PC-9 (cell line): ENCODE measurements at regions not wholly inside any gene's neighbourhood (a gene's known extent, or its start where the extent isn't known, plus 50 kb on each side); places are given as distances from the start of the nearest gene placed in this dataset.
A peak's percentile ranks its signal among the peaks of the same experiment; 100 is the strongest.

Experiments
- BruUV-seq: library from RNA; stranded (reverse); fragments of 400-500 nt; replicated peaks from 2 replicates; lab custom pipeline; 2021; lab: Mats Ljungman, UMichigan
- CTCF ChIA-PET: fragments of 300-600 bp; sonication (Branson Sonifier 250); formaldehyde crosslinking; loops from one replicate; lab custom pipeline; 2022; ENCODE audit warnings: antibody characterized with exemption; lab: Charles Lee
- POLR2A ChIA-PET: fragments of 300-600 bp; sonication (Branson Sonifier 250); formaldehyde crosslinking; loops from one replicate; lab custom pipeline; 2022; ENCODE audit warnings: antibody characterized with exemption; ENCODE audit not compliant: unreplicated experiment; lab: Charles Lee
- DNase-seq, 2 experiments: peaks; one replicate each; pipeline versions ENCODE4 v3.0.0 to v3.0.0-alpha.2; 2015 to 2022; ENCODE audit warnings: mixed read lengths in 1 of 2
- H2AFZ ChIP-seq: fragments of 200-600 bp; sonication (generic); 2 replicates; pipeline ENCODE4 v1.8.1; 2017; ENCODE audit warnings: antibody characterized with exemption
- H3F3A ChIP-seq: fragments of 200-600 bp; sonication (generic); 2 replicates; pipeline ENCODE4 v1.8.1; 2017; ENCODE audit warnings: antibody characterized with exemption, mild to moderate bottlenecking, low read depth; ENCODE audit not compliant: insufficient read depth
- H3K27ac ChIP-seq: fragments of 200-600 bp; sonication (generic); 2 replicates; pipeline ENCODE4 v1.6.1; 2016; ENCODE audit warnings: mixed run types
- H3K27me3 ChIP-seq: fragments of 200-600 bp; sonication (generic); 2 replicates; pipeline ENCODE4 v1.6.1; 2016; ENCODE audit warnings: low read depth, mixed run types; ENCODE audit not compliant: insufficient read depth
- H3K36me3 ChIP-seq: fragments of 200-600 bp; sonication (generic); 2 replicates; pipeline ENCODE4 v1.6.1; 2016; ENCODE audit warnings: low read depth, mixed run types
- H3K4me1 ChIP-seq: fragments of 200-600 bp; sonication (generic); replicated peaks from 2 replicates; pipeline ENCODE4 v1.6.1; 2016; ENCODE audit warnings: mixed run types; ENCODE audit not compliant: insufficient read depth
- H3K4me2 ChIP-seq: fragments of 200-600 bp; sonication (generic); 2 replicates; pipeline ENCODE4 v1.6.1; 2017; ENCODE audit warnings: mixed run types
- H3K4me3 ChIP-seq: fragments of 200-600 bp; sonication (generic); 2 replicates; pipeline ENCODE4 v1.6.1; 2016; ENCODE audit warnings: mixed run types
- H3K79me2 ChIP-seq: fragments of 200-600 bp; sonication (generic); 2 replicates; pipeline ENCODE4 v1.6.1; 2017; ENCODE audit warnings: low read depth, mixed run types
- H3K9me2 ChIP-seq: fragments of 200-600 bp; sonication (generic); 2 replicates; pipeline ENCODE4 v1.8.1; 2017; ENCODE audit warnings: mild to moderate bottlenecking; ENCODE audit not compliant: insufficient read depth
- H3K9me3 ChIP-seq: fragments of 200-600 bp; sonication (generic); 2 replicates; pipeline ENCODE4 v1.8.1; 2016; ENCODE audit warnings: low read depth; ENCODE audit not compliant: insufficient read depth
- H4K20me1 ChIP-seq: fragments of 200-600 bp; sonication (generic); 2 replicates; pipeline ENCODE4 v1.8.1; 2017; ENCODE audit not compliant: insufficient read depth
- EZH2 ChIP-seq: fragments of 200-600 bp; sonication (generic); IDR thresholded peaks from 2 replicates; pipeline ENCODE4 v1.8.0; 2017; ENCODE audit warnings: antibody characterized with exemption, low read depth
- intact Hi-C: fragments of 100-400 bp; cut with micrococcal nuclease; formaldehyde crosslinking; loops from one replicate; pipeline ENCODE4 v1.10.0; 2022; ENCODE audit not compliant: unreplicated experiment
- TF ChIP-seq, protein P1 (sequence below): fragments of 200-600 bp; sonication (generic); conservative IDR thresholded peaks from 2 replicates; pipeline ENCODE4 v1.6.1; 2017; ENCODE audit warnings: mixed run types, antibody characterized with exemption, mild to moderate bottlenecking, moderate library complexity

DNA sequence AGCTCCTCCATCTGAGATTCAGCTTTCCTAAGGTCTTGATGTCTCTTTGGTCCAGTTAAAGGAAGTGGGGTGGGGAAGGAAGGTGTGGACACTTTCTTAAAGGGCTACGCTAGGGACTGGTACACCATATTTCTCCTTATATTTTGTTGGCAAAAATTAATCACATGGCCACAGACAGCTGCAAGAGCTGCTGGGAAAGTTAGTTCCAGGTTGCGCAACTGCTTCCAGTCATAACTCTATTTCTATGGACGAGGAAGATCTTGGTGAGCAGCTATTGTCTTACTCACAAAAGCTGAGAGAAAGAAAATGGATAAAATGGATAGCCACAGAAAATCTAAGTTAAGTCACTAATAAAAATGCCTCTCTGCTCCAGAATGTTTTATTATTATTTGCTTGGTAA is 60.7 kb upstream of the PPM1B start:
- no peak for TF ChIP-seq EZH2
- TF ChIP-seq, protein P1, sequence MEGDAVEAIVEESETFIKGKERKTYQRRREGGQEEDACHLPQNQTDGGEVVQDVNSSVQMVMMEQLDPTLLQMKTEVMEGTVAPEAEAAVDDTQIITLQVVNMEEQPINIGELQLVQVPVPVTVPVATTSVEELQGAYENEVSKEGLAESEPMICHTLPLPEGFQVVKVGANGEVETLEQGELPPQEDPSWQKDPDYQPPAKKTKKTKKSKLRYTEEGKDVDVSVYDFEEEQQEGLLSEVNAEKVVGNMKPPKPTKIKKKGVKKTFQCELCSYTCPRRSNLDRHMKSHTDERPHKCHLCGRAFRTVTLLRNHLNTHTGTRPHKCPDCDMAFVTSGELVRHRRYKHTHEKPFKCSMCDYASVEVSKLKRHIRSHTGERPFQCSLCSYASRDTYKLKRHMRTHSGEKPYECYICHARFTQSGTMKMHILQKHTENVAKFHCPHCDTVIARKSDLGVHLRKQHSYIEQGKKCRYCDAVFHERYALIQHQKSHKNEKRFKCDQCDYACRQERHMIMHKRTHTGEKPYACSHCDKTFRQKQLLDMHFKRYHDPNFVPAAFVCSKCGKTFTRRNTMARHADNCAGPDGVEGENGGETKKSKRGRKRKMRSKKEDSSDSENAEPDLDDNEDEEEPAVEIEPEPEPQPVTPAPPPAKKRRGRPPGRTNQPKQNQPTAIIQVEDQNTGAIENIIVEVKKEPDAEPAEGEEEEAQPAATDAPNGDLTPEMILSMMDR = no peak
- intact Hi-C loops = no loop called here
- BruUV-seq = no TSS peak
- H3K27ac ChIP-seq = no peak overlapping the region
- DNase-seq = peak in 1 of 2 experiments; percentile 21
- no peaks in the 10 kb centered on the region for H3K9me2 ChIP-seq
- no peak overlapping the region for H2AFZ ChIP-seq
- CTCF ChIA-PET = no interaction called here
- no peaks in the 10 kb centered on the region; the same call in 1 of the 2 replicates for H3K9me3 ChIP-seq
- no peaks in the 10 kb centered on the region for H3K79me2 ChIP-seq
- peaks cover 8% of the 10 kb centered on the region for H3F3A ChIP-seq
- H3K4me1 ChIP-seq = peaks cover 18% of the 10 kb centered on the region
- no peaks in the 10 kb centered on the region for H3K36me3 ChIP-seq
- H3K4me2 ChIP-seq = no peak overlapping the region
- H3K27me3 ChIP-seq = no peaks in the 10 kb centered on the region
- no peaks in the 10 kb centered on the region for H4K20me1 ChIP-seq
- POLR2A ChIA-PET = no interaction called here
- no peak overlapping the region for H3K4me3 ChIP-seq

DNA sequence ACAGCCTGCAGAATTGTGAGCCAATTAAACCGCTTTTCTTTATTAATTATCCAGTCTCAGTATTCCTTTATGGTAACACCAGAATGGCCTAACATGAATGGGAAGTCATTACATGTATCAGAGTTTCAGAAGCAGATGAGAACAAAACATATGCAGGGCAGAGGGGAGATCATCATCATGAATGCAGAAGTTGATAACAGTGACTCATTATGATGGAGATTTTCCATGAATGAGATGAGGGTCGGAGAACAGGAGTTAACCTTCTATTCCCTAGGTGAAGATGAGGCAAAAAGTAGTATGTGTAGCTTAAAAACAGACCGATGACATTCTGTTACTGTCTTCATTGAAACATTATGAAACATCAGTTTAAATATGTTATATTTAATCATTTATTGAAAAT is 59.5 kb upstream of the PPM1B start:
- no TSS peak for BruUV-seq
- no peak overlapping the region for H3K4me2 ChIP-seq
- intact Hi-C loops = no loop called here
- no peaks in the 10 kb centered on the region for H4K20me1 ChIP-seq
- H3K4me3 ChIP-seq = no peak overlapping the region
- H3F3A ChIP-seq = peaks cover 8% of the 10 kb centered on the region
- no peak overlapping the region for H3K27ac ChIP-seq
- no peaks in the 10 kb centered on the region; the same call in 1 of the 2 replicates for H3K9me3 ChIP-seq
- no peaks in the 10 kb centered on the region for H3K36me3 ChIP-seq
- POLR2A ChIA-PET = no interaction called here
- peaks cover 23% of the 10 kb centered on the region for H3K4me1 ChIP-seq
- H2AFZ ChIP-seq = no peak overlapping the region
- CTCF ChIA-PET = no interaction called here
- no peaks in the 10 kb centered on the region for H3K9me2 ChIP-seq
- TF ChIP-seq EZH2 = no peak
- TF ChIP-seq, protein P1 = no peak
- no peaks in the 10 kb centered on the region for H3K27me3 ChIP-seq
- peak in 1 of 2 experiments; percentile 19 for DNase-seq
- H3K79me2 ChIP-seq = no peaks in the 10 kb centered on the region

DNA sequence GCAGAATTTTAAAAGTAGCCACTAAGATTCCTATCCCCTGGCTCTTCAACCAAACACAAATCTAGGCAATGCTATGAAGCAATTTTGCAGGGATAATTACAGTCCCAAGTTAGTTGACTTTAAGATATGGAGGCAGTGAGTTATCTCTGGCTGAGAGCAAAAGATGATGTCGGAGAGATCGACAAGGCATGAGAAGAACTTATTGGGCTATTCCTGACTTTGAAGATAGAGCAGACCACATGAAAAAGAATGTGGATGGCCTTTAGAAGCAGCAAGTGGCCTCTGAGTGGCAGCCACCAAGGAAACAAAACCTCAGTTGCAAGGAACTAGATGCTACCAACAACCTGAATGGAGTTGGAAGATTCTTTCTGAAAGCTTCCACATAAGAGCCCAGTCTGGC is 58.2 kb upstream of the PPM1B start:
- BruUV-seq = no TSS peak
- DNase-seq = peak in 1 of 2 experiments; percentile 31
- peaks cover 8% of the 10 kb centered on the region for H3F3A ChIP-seq
- H4K20me1 ChIP-seq = no peaks in the 10 kb centered on the region
- intact Hi-C loops = no loop called here
- no peak overlapping the region for H3K4me2 ChIP-seq
- peaks cover 23% of the 10 kb centered on the region for H3K4me1 ChIP-seq
- ChIA-PET CTCF (no interaction called here), POLR2A (no interaction called here)
- no peaks in the 10 kb centered on the region for H3K9me2 ChIP-seq
- no peak overlapping the region for H2AFZ ChIP-seq
- H3K9me3 ChIP-seq = no peaks in the 10 kb centered on the region; the same call in 1 of the 2 replicates
- H3K36me3 ChIP-seq = no peaks in the 10 kb centered on the region
- no peak for TF ChIP-seq EZH2
- TF ChIP-seq, protein P1 = no peak
- no peak overlapping the region for H3K27ac ChIP-seq
- no peaks in the 10 kb centered on the region for H3K79me2 ChIP-seq
- H3K4me3 ChIP-seq = no peak overlapping the region
- no peaks in the 10 kb centered on the region for H3K27me3 ChIP-seq
